Astrocyte of the hippocampus (primary cell): ENCODE measurements at regions not wholly inside any gene's neighbourhood (a gene's known extent, or its start where the extent isn't known, plus 50 kb on each side); places are given as distances from the start of the nearest gene placed in this dataset.
A peak's percentile ranks its signal among the peaks of the same experiment; 100 is the strongest.

Source experiments
- DNase-seq: peaks from one replicate; pipeline ENCODE4 v3.0.0; 2011; ENCODE audit warnings: low read depth, low spot score

DNA sequence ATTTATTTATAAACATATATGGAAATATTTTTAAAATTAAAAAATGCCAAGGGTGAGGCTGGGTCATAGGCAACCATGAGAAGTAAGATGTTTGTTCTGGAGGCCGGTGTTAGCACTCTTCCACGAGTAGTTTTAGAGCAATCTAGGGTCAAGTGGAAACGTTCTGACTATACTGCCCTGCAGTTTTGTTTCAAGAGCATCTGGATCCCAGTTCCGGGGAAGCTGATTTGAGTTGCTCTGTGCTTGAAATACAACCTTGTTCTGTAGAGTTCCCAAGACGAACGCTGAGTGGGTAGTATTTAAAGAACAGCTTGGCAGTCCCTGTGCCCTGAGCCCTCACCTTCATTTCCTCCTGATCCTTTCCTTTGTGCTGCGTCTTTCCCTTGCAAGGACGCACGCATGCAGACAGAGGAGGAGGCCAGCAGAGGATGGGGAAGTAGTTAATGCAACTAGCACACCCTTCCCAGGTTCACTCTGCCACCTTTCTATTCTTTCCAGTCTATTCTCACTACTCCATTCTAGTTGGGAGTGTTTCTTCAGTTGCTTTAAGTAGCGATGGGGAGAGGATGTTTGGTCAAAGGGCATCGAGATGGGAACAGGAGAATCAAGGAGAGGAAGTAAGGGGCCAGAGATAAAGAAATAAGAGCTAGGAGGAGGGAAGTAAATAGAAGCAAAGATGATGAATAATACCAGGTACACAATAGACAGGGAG lies 68.3 kb upstream of the ZSWIM6 start:
- DNase-seq, result no peak

DNA sequence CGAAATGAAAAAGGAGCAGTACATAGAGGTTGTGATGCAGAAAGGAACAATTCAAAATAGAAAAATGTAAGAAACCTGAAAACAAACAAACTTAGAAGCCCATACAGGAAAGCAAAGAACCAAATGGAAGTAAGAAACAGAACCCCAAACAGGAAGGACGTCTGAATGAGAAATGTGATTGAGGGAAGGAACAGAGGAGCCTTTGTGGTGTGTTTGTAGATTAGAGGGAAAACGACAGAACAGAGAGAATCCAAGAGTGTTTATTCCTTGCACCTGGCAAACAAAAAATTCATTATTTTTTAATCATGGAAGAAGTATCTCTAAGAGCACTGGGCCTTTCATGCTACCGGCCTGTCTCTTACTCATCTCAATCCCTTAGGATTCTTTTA lies 67.8 kb upstream of the ZSWIM6 start:
- no peak for DNase-seq

DNA sequence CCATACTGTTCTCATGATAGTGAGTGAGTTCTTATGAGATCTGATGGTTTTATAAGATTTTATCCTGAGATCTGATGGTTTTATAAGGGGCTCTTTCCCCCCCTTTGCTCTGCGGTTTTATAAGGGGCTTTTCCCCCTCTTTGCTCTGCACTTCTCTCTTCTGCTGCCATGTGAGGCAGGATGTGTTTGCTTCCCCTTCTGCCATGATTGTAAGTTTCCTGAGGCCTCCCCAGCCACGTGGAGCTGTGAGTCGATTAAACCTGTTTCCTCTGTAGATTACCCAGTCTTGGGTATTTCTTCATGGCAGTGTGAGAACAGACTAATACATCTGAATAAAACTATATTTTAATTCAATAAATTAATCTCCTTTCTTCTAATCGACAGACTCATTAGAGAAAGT lies 64.9 kb upstream of the ZSWIM6 start:
- DNase-seq, result no peak

DNA sequence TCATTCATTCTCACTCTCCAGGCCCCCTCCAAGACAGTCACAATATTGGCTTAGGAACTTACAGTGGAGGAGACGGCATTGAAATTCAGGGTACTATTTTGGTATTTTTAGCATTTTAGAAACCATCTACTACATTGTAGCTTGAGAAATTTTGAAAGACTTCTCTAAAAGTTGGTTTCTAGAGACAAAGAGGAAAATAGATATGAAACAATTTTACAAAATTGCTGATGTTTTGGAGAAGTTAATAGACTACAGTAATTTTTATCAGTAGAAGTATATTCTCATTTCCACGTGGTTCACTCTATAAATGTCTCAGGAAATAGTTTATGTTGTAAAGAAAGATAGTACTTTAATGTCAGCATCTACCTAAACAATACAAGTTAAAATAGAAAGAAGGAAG lies 63.2 kb upstream of the ZSWIM6 start:
- DNase-seq, result no peak

DNA sequence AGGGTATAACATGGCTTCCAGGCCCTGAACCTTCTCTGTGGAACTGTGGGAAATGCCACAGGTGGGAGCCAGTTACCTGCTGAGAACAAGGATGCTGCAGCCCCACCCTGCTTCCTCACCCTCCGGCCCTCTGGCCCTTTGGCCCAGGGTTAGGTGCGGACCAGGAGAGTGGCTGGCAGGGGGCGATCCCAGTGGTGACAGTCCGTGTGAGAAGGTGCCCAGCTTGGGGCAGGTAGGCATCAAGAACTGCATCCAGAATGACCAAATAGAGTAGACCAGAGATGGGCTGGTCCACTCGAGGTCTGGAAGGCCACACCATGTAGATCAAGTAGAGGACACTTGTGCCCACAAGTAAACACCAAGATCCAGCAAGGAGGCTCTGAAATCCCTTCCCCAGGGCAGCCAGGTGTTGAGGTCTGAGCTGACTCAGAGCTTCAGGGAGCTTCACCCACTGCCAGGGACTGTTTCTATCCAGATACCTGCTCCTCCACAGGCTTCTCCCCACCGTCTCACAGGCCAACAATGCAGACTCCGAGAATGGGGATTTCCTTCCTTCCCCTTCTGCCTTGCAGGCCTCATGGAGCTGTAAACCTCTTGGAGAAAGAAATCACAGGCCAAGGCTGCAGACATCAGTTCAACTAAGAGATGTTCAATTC lies 61.4 kb upstream of the ZSWIM6 start:
- DNase-seq, result no peak

DNA sequence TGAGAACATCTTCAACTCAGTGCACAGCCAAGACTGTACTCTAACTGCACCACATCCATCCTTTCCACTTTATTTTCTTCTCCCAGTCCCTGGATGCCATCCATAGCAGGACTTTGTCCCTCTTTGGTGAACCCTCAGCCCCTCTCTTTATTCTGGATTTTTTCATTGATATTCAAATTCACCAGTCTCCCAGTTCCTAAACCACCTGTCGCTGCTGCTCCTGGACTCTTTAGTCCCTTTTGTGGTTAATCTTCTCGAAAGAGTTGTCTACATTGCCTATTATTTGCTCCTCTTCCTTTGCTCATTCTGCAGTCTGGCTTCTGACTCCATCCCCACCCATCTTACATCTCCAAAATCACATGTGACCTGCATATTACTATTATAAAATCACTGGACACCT lies 59.4 kb upstream of the ZSWIM6 start:
- no peak for DNase-seq

DNA sequence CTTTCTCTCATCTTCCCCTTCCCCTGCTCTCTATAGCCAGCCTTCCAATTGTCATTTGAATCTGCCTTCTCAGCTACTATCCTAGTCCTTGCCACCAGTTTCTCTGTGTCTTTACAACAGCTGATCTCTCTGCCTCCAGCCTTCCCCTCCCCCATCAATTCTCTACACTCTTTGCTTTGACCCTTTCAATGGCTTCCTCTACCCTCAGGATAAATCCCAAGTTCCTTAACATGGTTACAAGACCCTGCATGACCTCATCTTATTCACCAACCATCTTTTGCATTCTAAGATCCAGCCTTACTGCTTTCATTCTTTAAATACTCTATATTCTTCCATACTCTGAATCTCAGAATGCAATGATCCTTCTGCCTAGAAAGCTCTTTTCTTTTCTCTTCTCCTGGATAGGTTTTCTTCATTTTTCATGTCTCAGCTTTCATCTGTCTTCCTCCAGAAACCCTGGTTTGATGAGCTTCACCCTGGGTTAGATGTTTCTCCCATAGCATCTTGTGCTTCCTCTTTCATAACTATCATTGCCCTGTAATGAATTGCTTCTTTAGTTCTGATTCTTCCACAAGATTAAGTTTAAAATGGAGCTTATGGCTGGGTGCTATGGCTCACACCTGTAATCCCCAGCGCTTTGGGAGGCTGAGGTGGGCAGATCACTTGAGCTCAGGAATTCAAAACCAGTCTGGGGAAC lies 58.6 kb upstream of the ZSWIM6 start:
- no peak for DNase-seq

DNA sequence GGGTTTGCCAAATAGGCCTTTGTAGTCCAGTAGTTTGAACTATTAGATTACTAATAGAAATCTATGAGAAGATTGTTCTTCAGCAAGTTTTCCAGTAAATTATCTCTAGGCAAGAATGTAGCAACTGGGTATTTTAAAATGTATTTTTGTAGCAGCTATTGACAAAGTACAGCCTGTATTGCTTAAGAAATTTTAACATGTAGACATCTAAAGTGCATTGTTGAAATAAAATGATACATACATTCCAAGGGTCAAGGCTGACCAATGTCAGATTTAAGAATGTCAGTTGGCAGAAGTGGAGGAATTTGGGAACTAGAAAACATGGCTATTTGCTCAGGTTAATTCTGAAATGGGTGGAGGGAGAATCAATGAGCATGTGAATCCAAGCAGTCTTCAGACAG lies 57.5 kb upstream of the ZSWIM6 start:
- DNase-seq, result peak; percentile 34

DNA sequence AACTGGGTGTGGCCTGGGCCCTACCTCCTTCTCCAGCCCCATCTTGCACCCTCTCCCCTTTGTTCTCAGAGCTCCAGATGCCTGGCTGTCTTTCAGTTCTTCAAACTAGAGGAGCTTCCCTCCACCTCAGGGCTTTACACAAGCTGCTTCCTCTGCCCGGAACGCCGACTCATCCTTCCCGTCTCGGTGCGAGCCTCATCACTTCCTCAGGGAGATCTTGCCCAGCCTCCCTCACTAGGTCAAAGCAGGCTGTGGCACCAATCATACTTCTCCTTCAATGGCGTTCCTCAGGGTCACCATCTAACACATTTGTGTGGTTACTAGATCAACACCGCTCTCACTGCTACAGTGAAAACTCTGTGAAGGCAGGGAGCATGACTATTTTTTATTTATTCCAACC lies 56.2 kb upstream of the ZSWIM6 start:
- no peak for DNase-seq

DNA sequence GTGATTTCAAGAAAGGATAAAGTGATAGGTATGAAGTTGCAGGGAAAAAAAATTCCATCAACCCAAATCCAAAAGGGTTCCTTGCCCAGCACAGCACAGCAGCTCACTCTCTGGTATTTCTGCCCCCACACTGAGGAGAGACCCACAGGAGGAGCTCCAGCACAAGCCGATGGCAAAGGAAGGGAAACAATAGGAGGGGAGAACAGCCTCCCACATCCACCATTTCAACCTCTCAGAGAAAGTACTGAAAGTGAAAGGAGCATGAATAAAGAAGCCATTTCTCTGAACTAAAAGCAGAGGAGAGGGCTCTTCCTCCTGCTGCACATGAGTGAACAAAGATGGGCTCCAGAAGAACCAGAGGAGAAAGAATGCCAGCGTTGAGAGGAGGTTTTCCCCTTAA lies 54.9 kb upstream of the ZSWIM6 start:
- peak; percentile 66 for DNase-seq

DNA sequence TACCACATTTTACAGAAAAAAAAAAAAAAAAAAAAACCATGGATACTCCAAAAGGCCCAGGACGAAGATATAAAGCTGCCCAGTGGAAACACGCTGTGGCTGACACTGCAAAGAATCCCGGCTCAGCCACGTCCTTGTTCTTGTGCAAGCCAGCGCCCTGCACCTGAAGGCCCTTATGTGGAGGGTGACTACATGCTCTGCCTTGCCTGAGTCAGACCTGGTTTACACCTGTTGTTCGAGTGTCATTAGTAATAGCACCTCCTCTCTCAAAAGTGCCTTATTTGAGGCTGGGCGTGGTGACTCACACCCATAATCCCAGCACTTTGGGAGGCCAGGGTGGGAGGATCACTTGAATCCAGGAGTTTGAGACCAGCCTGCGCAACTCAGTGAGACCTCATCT lies 54.3 kb upstream of the ZSWIM6 start:
- no peak for DNase-seq

DNA sequence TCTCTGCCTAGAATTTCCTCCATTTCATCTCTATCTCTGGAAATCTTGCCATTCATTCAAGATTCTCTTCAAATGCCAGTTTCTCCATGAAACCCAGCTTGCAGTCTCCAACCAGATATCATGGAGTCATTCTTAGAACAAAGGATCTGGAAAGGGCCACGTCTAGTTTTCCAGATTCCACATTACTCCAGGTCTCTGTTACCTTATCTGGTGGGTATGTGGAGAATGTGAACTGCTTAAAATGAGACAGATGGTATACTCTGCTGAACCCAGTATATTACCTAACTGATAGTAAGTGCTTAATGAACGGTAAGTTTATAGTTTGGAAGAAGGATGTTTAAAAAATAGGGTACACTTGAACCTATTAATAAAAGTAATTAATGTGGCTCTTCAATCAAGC lies 52.3 kb upstream of the ZSWIM6 start:
- DNase-seq, result peak; percentile 43

DNA sequence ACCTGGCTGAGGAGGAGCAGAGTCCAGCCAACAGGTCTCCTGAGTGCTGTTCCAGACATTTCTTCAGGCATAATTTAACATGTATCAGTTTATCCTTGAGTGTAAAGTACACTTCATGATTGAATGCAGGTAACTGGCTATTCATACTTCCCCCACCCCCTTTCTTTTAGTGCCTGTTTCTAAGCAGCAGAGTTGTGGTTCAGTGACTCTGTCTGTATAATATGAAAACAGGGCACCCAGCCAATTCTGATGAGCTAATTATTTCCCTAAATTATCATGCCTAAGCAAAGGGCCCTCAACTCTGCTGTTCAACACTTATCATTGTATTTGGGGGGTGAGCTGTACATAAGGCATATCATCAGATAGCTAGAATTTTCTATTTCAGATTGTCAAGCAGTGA lies 51.9 kb upstream of the ZSWIM6 start:
- DNase-seq, result peak; percentile 86

DNA sequence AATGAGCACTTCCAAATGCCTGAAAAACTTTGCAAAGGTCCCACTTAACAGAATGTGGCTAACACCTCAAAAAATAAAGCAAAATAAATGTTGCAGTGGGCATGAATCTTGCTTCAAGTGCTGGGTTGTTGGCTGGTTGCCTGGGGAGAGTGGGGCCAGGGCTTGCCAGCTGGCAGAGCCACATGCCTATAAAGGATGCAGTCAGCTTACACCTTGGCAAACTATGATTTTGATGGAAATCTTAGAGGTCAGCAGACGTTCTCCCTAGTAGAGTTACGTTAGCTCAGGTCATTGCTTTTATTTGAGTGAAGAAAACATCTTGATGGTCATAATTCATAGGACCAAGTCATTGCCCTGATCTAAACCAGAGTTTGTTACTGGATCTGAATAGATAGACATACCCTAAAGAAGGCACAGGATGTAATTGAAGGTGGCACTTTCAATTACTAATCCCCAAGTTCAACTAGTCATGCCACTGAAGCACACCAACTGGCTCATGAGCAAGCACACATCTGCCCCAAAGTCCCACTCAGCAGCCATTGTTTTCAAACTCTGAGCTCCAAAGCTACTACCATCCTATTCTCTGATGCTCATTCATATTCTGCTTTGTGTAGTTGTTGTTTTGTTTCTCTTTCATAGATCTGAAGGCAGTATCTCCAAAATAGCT lies 51.2 kb upstream of the ZSWIM6 start:
- peak; percentile 75 for DNase-seq

DNA sequence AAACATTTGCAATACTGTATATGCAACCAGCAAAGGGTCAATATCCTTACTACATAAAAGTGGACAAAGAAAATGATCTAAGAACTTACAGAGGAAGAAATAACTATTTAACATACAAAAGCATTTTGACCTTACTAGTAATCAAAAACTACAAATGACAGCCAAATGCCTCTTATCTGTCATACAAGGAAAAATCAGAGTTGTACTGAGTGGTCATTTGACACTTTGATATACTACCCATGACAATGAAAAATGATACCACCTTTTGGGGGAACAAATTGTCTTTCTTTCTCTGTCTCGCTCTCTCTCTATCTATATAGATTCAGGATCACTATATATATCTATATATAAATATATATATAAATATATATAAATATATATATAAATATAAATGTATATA lies 50.4 kb upstream of the ZSWIM6 start:
- no peak for DNase-seq
